AG10803 (cell line): ENCODE measurements at regions not wholly inside any gene's neighbourhood (a gene's known extent, or its start where the extent isn't known, plus 50 kb on each side); places are given as distances from the start of the nearest gene placed in this dataset.
"Not testable (repeated sequence)": the region's sequence is repeated elsewhere in the genome, so short reads cannot be mapped to it uniquely, and the experiment has no call there.

ENCODE experiments used
- DNase-seq: peaks from one replicate; pipeline ENCODE4 v3.0.0; 2010; ENCODE audit warnings: low read depth
- H3K4me3 ChIP-seq: 2 replicates; pipeline ENCODE4 v1.5.1; 2011; ENCODE audit warnings: mild to moderate bottlenecking, low read length, control low read depth
- TF ChIP-seq, protein P1 (sequence below): conservative IDR thresholded peaks from 2 replicates; pipeline ENCODE4 v1.5.1; 2011; ENCODE audit warnings: mild to moderate bottlenecking, low read length, control low read depth, inconsistent platforms

DNA sequence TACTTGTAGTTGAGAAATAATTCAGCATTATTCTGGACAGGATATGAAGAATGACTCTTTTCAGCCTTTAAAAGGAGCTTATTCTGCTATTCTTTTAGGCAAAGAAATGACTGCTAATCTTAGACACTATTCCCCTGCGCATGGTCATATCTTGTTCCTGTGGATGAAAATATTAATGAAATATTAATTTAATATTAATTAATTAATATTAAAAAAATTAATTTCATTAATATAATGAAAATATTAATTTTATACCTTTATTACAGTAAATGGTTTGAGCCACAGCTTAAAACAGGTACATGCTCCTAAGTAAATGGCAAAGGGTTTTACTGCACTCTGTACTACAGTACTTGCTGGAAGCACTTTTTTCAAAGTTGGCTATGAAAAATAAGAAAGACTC, 890.1 kb upstream of the PIK3C3 start:
- DNase-seq: no peak
- no peak overlapping the region for H3K4me3 ChIP-seq
- TF ChIP-seq, protein P1, sequence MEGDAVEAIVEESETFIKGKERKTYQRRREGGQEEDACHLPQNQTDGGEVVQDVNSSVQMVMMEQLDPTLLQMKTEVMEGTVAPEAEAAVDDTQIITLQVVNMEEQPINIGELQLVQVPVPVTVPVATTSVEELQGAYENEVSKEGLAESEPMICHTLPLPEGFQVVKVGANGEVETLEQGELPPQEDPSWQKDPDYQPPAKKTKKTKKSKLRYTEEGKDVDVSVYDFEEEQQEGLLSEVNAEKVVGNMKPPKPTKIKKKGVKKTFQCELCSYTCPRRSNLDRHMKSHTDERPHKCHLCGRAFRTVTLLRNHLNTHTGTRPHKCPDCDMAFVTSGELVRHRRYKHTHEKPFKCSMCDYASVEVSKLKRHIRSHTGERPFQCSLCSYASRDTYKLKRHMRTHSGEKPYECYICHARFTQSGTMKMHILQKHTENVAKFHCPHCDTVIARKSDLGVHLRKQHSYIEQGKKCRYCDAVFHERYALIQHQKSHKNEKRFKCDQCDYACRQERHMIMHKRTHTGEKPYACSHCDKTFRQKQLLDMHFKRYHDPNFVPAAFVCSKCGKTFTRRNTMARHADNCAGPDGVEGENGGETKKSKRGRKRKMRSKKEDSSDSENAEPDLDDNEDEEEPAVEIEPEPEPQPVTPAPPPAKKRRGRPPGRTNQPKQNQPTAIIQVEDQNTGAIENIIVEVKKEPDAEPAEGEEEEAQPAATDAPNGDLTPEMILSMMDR: no peak

DNA sequence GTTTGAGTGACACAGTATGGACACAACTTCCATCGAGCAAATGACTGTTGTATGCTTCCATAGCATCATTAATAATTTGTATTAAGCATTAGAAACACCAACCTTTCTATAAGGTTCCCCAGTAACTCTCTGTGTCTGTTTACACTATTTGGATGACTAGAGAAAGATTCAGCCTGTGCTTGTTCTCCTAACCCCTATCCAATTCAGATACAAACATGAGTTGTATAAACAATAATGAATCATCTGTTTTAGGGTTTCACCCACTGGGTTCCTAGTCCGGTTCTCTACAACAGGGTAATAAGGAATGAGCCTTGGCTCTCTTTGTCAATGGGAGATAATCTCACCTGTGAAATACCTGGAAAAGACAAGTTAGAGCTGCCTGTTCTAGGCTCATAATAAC, 894.1 kb upstream of the PIK3C3 start:
- TF ChIP-seq, protein P1: no peak
- no peak for DNase-seq
- no peak overlapping the region for H3K4me3 ChIP-seq

DNA sequence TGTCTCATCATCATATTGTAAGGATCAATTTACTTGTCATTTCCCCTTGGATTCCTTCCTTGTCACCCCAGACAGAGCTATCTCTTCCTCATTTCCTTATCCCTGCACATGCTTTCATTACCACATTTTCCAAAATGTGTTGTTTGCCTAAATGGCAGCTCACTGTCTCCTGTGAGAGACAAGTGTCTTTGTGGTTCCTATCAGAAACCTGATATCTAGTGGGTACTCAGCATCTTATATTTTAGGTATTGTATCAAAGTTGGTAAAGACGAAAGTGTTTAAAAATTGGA, 896.0 kb upstream of the PIK3C3 start:
- TF ChIP-seq, protein P1: no peak
- DNase-seq: no peak

DNA sequence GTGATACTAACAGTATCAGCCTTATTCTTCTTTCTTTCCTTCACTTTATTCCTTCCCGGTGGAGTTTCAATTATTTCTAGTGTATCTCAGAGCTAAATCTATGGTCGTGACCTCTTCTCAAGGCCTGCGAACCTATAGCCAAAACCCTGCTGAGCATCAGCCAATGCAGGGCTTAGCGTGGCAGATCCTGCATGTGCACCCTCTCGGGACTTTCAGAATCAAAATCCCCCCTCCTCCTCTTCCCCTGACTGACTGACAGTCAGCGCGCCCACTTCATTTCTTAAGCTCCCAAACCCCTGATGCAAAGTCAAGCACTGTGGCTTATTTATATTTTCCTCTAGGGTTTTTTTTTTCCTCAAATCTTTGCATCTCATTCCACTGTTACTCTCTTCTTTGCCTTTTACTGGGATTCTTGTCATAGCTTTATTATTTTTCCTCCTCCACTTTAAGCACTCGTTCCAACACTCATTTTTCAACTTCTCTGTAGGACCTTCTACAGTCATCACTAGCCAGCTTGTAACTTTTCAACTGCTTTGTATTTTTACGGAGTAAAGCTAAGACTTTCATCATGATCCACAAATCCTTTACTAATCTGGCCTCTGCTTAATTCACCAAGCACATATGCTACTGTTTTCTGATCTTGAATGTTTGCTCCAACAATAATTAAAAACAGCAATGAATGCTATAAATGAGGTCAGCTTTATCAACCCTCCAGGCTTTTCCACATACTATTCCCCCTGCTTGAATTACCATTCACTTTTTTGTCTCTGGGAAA, 896.5 kb upstream of the PIK3C3 start:
- DNase-seq: no peak
- H3K4me3 ChIP-seq: no peak overlapping the region
- TF ChIP-seq, protein P1: no peak

More for the DNA sequence above, 896.0 kb upstream of the PIK3C3 start:
- no peak overlapping the region for H3K4me3 ChIP-seq

DNA sequence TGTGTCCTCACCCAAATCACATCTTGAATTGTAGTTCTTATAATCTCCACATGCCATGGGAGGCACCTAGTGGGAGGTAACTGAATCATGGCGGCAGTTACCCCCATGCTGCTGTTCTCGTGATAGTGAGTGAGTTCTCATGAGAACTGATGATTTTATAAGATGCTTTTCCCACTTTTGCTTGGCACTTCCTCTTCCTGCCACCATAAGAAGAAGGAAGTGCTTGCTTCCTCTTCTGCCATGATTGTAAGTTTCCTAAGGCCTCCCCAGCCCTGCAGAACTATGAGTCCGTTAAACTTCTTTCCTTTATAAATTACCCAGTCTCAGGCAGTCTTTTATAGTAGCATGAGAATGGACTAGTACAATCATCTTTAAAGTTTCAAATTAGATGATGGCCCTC, 902.4 kb upstream of the PIK3C3 start:
- no peak overlapping the region for H3K4me3 ChIP-seq
- TF ChIP-seq, protein P1: no peak
- no peak for DNase-seq

DNA sequence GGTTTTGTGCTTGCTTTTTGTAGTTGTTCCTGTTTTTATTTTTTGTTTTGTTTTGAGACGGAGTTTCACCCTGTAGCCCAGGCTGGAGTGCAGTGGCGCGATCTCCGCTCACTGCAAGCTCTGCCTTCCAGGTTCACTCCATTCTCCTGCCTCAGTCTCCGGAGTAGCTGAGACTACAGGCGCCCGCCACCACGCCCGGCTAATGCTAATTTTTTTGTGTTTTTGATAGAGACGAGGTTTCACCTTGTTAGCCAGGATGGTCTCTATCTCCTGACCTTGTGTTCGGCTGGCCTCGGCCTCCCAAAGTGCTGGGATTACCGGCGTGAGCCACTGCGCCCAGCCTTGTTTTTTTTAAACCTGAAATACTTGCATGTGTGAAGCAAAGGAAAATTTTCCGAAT, 908.8 kb upstream of the PIK3C3 start:
- H3K4me3 ChIP-seq, DNase-seq: not testable (repeated sequence)

DNA sequence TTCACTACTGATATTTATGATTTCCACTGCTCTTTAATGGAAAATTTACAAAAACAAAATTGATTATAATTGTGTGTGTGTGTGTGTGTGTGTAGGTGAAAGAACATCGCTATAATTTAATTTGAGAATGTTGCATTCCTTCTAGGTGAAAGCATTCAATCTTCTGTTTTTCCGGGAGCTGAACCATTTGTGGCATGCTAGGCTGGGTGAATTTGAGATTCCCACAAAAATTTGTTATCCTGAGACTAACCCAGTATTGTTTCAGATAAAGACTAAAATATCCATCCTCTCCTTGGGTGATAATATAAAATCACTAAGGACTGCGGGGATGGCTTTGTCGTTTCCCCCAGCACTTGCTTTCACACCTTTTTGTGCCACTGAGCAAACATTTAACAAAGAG, 911.2 kb upstream of the PIK3C3 start:
- DNase-seq: no peak
- TF ChIP-seq, protein P1: no peak

DNA sequence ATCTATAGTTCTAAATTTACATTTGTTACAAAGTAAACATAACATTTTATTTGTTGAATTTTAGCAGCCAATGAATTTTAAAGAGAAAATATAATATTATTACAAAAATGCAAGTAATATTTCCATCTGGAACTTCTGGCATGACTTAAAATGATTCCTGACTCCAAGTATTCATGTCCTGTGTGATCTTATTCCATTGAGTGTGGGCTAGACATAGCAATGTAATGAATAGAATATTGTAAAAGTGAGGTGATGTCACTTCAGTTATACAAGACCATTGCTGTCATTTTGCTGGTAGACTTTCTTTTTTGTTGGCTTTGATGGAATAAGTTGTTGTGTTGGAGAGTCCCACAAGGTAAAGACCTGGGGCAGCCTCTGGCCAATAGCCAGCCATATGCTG, 912.2 kb upstream of the PIK3C3 start:
- no peak overlapping the region for H3K4me3 ChIP-seq
- no peak for DNase-seq
- TF ChIP-seq, protein P1: no peak

More for the DNA sequence above, 911.2 kb upstream of the PIK3C3 start:
- H3K4me3 ChIP-seq: no peak overlapping the region
